ENCODE measurements at regions not wholly inside any gene's neighbourhood (a gene's known extent, or its start where the extent isn't known, plus 50 kb on each side); places are given as distances from the start of the nearest gene placed in this dataset.

- Histone ChIP-seq H2AFZ (ENCODE audit: low read depth, low read length, severe bottlenecking) (no peak overlapping the region), H3K9me3 (ENCODE audit: insufficient read depth, low read length) (no peaks in the 10 kb centered on the region), H3K27me3 (ENCODE audit: low read length) (no peaks in the 10 kb centered on the region), H3K9me2 (replicated peaks; ENCODE audit: insufficient read depth, low read length) (no peaks in the 10 kb centered on the region), H4K20me1 (ENCODE audit: low read depth, low read length) (no peaks in the 10 kb centered on the region), H3K4me3 (ENCODE audit: insufficient read depth, low read length, poor library complexity, severe bottlenecking) (no peak overlapping the region), H3K27ac (ENCODE audit: low read depth, low read length) (no peak overlapping the region), H3K79me2 (ENCODE audit: insufficient read depth, low read length) (no peaks in the 10 kb centered on the region), H3F3A (ENCODE audit: insufficient read depth) (no peaks in the 10 kb centered on the region), H3K9ac (ENCODE audit: low read length) (no peak overlapping the region), H3K36me3 (ENCODE audit: low read length) (no peaks in the 10 kb centered on the region), H3K4me2 (ENCODE audit: low read depth, low read length, poor library complexity, severe bottlenecking) (no peak overlapping the region)
- no peak for TF ChIP-seq EZH2phosphoT487 (conservative IDR thresholded peaks at IDR 0.05; ENCODE audit: low read length)
- TF ChIP-seq, protein P1, sequence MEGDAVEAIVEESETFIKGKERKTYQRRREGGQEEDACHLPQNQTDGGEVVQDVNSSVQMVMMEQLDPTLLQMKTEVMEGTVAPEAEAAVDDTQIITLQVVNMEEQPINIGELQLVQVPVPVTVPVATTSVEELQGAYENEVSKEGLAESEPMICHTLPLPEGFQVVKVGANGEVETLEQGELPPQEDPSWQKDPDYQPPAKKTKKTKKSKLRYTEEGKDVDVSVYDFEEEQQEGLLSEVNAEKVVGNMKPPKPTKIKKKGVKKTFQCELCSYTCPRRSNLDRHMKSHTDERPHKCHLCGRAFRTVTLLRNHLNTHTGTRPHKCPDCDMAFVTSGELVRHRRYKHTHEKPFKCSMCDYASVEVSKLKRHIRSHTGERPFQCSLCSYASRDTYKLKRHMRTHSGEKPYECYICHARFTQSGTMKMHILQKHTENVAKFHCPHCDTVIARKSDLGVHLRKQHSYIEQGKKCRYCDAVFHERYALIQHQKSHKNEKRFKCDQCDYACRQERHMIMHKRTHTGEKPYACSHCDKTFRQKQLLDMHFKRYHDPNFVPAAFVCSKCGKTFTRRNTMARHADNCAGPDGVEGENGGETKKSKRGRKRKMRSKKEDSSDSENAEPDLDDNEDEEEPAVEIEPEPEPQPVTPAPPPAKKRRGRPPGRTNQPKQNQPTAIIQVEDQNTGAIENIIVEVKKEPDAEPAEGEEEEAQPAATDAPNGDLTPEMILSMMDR (IDR thresholded peaks at IDR 0.05; ENCODE audit: insufficient read depth, low read length, poor library complexity, severe bottlenecking), result no peak
These were observed 855.4 kb upstream of the CELF4 start for GRCh38 chr18:38421021-38421420.

- H3K9me2 ChIP-seq (replicated peaks; ENCODE audit: insufficient read depth, low read length), result no peaks in the 10 kb centered on the region
- H3K79me2 ChIP-seq (ENCODE audit: insufficient read depth, low read length), result no peaks in the 10 kb centered on the region
- H3K27ac ChIP-seq (ENCODE audit: low read depth, low read length), result no peak overlapping the region
- no peak overlapping the region for H3K4me3 ChIP-seq (ENCODE audit: insufficient read depth, low read length, poor library complexity, severe bottlenecking)
- H3F3A ChIP-seq (ENCODE audit: insufficient read depth), result no peaks in the 10 kb centered on the region
- H3K9me3 ChIP-seq (ENCODE audit: insufficient read depth, low read length), result no peaks in the 10 kb centered on the region
- no peak overlapping the region for H2AFZ ChIP-seq (ENCODE audit: low read depth, low read length, severe bottlenecking)
- H3K4me2 ChIP-seq (ENCODE audit: low read depth, low read length, poor library complexity, severe bottlenecking), result no peak overlapping the region
- H3K27me3 ChIP-seq (ENCODE audit: low read length), result no peaks in the 10 kb centered on the region
- TF ChIP-seq, protein P1 (IDR thresholded peaks at IDR 0.05; ENCODE audit: insufficient read depth, low read length, poor library complexity, severe bottlenecking), result no peak
- no peak for TF ChIP-seq EZH2phosphoT487 (conservative IDR thresholded peaks at IDR 0.05; ENCODE audit: low read length)
- no peak overlapping the region for H3K9ac ChIP-seq (ENCODE audit: low read length)
- no peaks in the 10 kb centered on the region for H3K36me3 ChIP-seq (ENCODE audit: low read length)
- no peaks in the 10 kb centered on the region for H4K20me1 ChIP-seq (ENCODE audit: low read depth, low read length)
These were observed 855.0 kb upstream of the CELF4 start for GRCh38 chr18:38420611-38421010.

GRCh38 chr18:38415811-38416210 is 850.2 kb upstream of the CELF4 start:
- Histone ChIP-seq H3K9me2 (replicated peaks; ENCODE audit: insufficient read depth, low read length) (no peaks in the 10 kb centered on the region), H3K9me3 (ENCODE audit: insufficient read depth, low read length) (no peaks in the 10 kb centered on the region), H3K9ac (ENCODE audit: low read length) (no peak overlapping the region), H3K27ac (ENCODE audit: low read depth, low read length) (no peak overlapping the region), H3K36me3 (ENCODE audit: low read length) (no peaks in the 10 kb centered on the region), H2AFZ (ENCODE audit: low read depth, low read length, severe bottlenecking) (no peak overlapping the region), H3K4me2 (ENCODE audit: low read depth, low read length, poor library complexity, severe bottlenecking) (no peak overlapping the region), H4K20me1 (ENCODE audit: low read depth, low read length) (no peaks in the 10 kb centered on the region), H3K27me3 (ENCODE audit: low read length) (no peaks in the 10 kb centered on the region), H3F3A (ENCODE audit: insufficient read depth) (no peaks in the 10 kb centered on the region), H3K4me3 (ENCODE audit: insufficient read depth, low read length, poor library complexity, severe bottlenecking) (no peak overlapping the region), H3K79me2 (ENCODE audit: insufficient read depth, low read length) (no peaks in the 10 kb centered on the region)
- TF ChIP-seq, protein P1 (IDR thresholded peaks at IDR 0.05; ENCODE audit: insufficient read depth, low read length, poor library complexity, severe bottlenecking), result no peak
- no peak for TF ChIP-seq EZH2phosphoT487 (conservative IDR thresholded peaks at IDR 0.05; ENCODE audit: low read length)

Measured in SU-DHL-6 (cell line).